Panc1 (cell line): ENCODE measurements at regions not wholly inside any gene's neighbourhood (a gene's known extent, or its start where the extent isn't known, plus 50 kb on each side); places are given as distances from the start of the nearest gene placed in this dataset.

Source experiments
- CTCF ChIP-seq: fragments of 450-650 bp; IDR thresholded peaks from 2 replicates; pipeline ENCODE4 v1.5.1; 2017; ENCODE audit warnings: mild to moderate bottlenecking
- POLR2AphosphoS5 ChIP-seq: IDR thresholded peaks from 2 replicates; pipeline ENCODE4 v1.6.1; 2012; ENCODE audit warnings: mild to moderate bottlenecking, low read depth, low read length, moderate library complexity
- REST ChIP-seq, 2 experiments: IDR thresholded peaks; 2 replicates each; pipeline ENCODE4 v1.6.1; 2011 to 2012; ENCODE audit warnings: low read depth in 2 of 2, control low read depth in 1 of 2, low read length in 1 of 2, mild to moderate bottlenecking in 1 of 2, moderate library complexity in 1 of 2; ENCODE audit not compliant: insufficient read depth in 1 of 2
- TCF7L2 ChIP-seq: IDR thresholded peaks from 2 replicates; pipeline ENCODE4 v1.6.1; 2011; ENCODE audit warnings: mild to moderate bottlenecking, low read depth, low read length, inconsistent platforms

GRCh38 chr12:70149013-70149412 is 94.2 kb upstream of the CNOT2 start:
- TF ChIP-seq CTCF: no peak
- no peak for TF ChIP-seq REST (IDR thresholded peaks at IDR 0.05; ENCODE audit: insufficient read depth in 1 of 2, low read depth in 2 of 2, low read length in 1 of 2)
- no peak for TF ChIP-seq POLR2AphosphoS5
- no peak for TF ChIP-seq TCF7L2
